GM12873 (cell line): ENCODE measurements at regions not wholly inside any gene's neighbourhood (a gene's known extent, or its start where the extent isn't known, plus 50 kb on each side); places are given as distances from the start of the nearest gene placed in this dataset.

Experiments
- CTCF ChIP-seq: IDR thresholded peaks from 2 replicates; pipeline ENCODE4 v1.5.1; 2012; ENCODE audit warnings: low read depth, mild to moderate bottlenecking, moderate library complexity, low read length, control low read depth; ENCODE audit not compliant: insufficient read depth; ENCODE audit errors: missing control alignments

- TF ChIP-seq CTCF: no peak
Measured at GRCh38 chr10:89846281-89846630, 144.9 kb downstream of the KIF20B start.

DNA sequence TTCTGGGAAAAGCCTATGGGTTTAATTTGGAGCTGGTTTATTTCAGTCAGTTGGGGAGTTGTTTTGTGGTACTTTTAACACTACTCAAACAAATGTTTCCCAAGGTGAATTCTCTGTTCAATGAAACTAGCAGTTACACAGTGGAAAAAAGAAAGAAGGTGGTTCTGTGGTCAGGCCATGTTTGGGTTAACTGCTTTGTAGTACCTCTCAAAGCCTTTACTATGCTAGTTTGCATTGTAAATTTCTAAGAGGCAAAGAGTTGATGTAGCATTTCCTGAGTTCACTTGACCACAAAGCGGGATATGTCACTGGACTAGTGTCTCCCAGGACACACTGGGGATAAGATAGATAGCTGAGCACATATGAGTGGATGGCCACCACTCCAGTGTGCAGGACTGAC is 145.4 kb downstream of the KIF20B start:
- TF ChIP-seq CTCF: no peak

- no peak for TF ChIP-seq CTCF
Measured at GRCh38 chr10:89852872-89853271, 151.5 kb downstream of the KIF20B start.

- TF ChIP-seq CTCF: no peak
Measured at GRCh38 chr10:89853781-89854191, 152.4 kb downstream of the KIF20B start.

- no peak for TF ChIP-seq CTCF
Measured at GRCh38 chr10:89857431-89858042, 156.1 kb downstream of the KIF20B start.

DNA sequence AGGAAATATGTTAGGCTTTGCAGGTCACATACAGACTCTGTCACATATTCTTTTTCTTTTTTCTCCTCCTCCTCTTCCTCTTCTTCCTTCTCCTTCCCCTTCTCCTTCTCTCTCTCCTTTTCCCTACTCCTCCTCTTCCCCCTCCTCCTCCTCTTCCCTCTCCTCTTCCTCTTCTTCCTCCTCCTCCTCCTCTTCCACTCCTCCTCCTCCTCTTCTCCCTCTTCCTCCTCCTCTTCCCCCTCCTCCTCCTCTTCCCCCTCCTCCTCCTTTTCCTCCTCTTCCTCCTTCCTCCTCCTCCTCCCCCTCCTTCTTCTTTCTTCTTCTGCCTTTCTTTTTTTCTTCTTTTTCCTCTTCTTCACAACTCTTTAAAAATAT is 159.8 kb downstream of the KIF20B start:
- TF ChIP-seq CTCF: no peak

DNA sequence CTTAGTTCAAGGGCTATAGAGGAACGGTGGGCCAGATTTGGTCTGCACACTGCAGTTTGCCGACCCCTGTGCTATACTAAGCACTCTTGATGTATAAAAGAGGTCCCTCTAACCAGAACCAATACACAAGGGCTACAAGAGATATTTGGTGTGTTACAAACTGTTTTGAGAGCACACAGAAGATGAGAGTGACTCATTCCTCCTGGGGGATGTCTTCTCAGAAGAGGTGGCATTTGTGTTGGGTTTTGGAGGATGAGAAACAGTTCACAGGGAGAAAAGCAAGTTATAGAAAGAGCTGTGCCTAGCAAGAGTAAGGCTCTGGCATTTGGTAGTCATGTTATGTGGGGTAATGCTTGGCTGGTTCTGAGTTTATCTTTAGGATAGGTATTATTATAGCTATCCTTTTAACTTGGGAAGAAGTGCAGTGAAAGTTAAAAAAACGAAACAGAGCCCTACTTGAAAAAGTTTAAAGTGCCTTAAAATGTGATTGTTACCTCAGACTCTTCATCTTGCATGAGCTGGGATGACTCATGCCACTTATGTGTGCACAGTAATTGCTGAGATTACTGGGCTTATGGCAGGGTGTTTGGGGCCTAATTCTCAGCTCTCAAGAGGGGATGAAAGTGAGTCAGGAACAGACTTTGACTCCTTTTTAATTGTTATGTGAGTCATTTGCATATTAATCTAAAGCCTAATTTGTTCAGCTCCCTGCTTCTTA is 160.4 kb downstream of the KIF20B start:
- TF ChIP-seq CTCF: no peak
